GM12878 (cell line): ENCODE measurements at regions not wholly inside any gene's neighbourhood (a gene's known extent, or its start where the extent isn't known, plus 50 kb on each side); places are given as distances from the start of the nearest gene placed in this dataset.

ENCODE experiments used
- ATAC-seq: fragments of 200-7000 bp; cut with Tn5 transposase; 3 replicates; pipeline ENCODE4 v1.9.1; 2020; ENCODE audit warnings: mild to moderate bottlenecking, moderate library complexity
- BruUV-seq: library from RNA; stranded (reverse); fragments of 400-500 nt; replicated peaks from 2 replicates; lab custom pipeline; 2021; lab: Mats Ljungman, UMichigan
- CTCF ChIA-PET: fragments of 300-600 bp; sonication (Branson Sonifier 250); formaldehyde crosslinking; extraction: SDS; loops from one replicate; lab custom pipeline; 2021; ENCODE audit warnings: inconsistent platforms; lab: Yijun Ruan, JAX
- POLR2A ChIA-PET: fragments of 350-600 bp; formaldehyde crosslinking; extraction: SDS; loops from one replicate; lab custom pipeline; 2021; ENCODE audit warnings: inconsistent platforms; lab: Charles Lee
- RAD21 ChIA-PET: fragments of 300-600 bp; sonication (Branson Sonifier 250); formaldehyde crosslinking; loops from one replicate; lab custom pipeline; 2023; ENCODE audit warnings: antibody characterized with exemption; ENCODE audit not compliant: unreplicated experiment; lab: Charles Lee
- SMC1A ChIA-PET: fragments of 300-600 bp; sonication (Branson Sonifier 250); formaldehyde crosslinking; loops from one replicate; lab custom pipeline; 2023; ENCODE audit not compliant: unreplicated experiment, uncharacterized antibody; lab: Charles Lee
- DNase-seq: peaks from one replicate; pipeline ENCODE4 v3.0.0-alpha.2; 2011; ENCODE audit warnings: low read depth, low spot score
- FAIRE-seq: peaks from 3 replicates; lab custom pipeline; 2011; peaks lifted over from hg19 to GRCh38; lab: Jason Lieb, UNC
- H2AFZ ChIP-seq: 2 replicates; pipeline ENCODE4 v1.6.0; 2011; ENCODE audit warnings: low read depth, low read length, control low read depth; ENCODE audit not compliant: control insufficient read depth
- H3K27ac ChIP-seq: 2 replicates; pipeline ENCODE4 v1.5.1; 2011; ENCODE audit warnings: control low read depth; ENCODE audit not compliant: control insufficient read depth, insufficient read depth
- H3K27me3 ChIP-seq, 2 experiments: replicated peaks in 1 of 2; 2 replicates each; pipeline versions ENCODE4 v1.6.0 to v1.6.1; 2011; ENCODE audit warnings: low read length in 1 of 2; ENCODE audit not compliant: control insufficient read depth in 2 of 2, insufficient read depth in 2 of 2
- H3K36me3 ChIP-seq, 2 experiments: 2 replicates each; pipeline ENCODE4 v1.5.1; 2011; ENCODE audit warnings: low read length in 1 of 2; ENCODE audit not compliant: control insufficient read depth in 2 of 2, insufficient read depth in 2 of 2
- H3K4me1 ChIP-seq: 2 replicates; pipeline ENCODE4 v1.6.1; 2011; ENCODE audit warnings: mild to moderate bottlenecking, low read length, moderate library complexity, mixed read lengths; ENCODE audit not compliant: control insufficient read depth, insufficient read depth
- H3K4me2 ChIP-seq: 2 replicates; pipeline ENCODE4 v1.6.0; 2011; ENCODE audit warnings: control low read depth; ENCODE audit not compliant: control insufficient read depth, insufficient read depth
- H3K4me3 ChIP-seq: fragments of 200-600 bp; sonication (generic); 2 replicates; pipeline ENCODE4 v1.5.1; 2016
- H3K79me2 ChIP-seq: 2 replicates; pipeline ENCODE4 v1.6.0; 2011; ENCODE audit warnings: low read length; ENCODE audit not compliant: control insufficient read depth, insufficient read depth
- H3K9ac ChIP-seq: 2 replicates; pipeline ENCODE4 v1.8.0; 2011; ENCODE audit warnings: low read length, control low read depth, mixed read lengths; ENCODE audit not compliant: control insufficient read depth, insufficient read depth
- H3K9me3 ChIP-seq: replicated peaks from 3 replicates; pipeline ENCODE4 v1.5.1; 2011; ENCODE audit warnings: mild to moderate bottlenecking, low read length; ENCODE audit not compliant: control insufficient read depth, insufficient read depth
- H4K20me1 ChIP-seq: 2 replicates; pipeline ENCODE4 v1.6.0; 2011; ENCODE audit not compliant: control insufficient read depth, insufficient read depth
- CBFB ChIP-seq: IDR thresholded peaks from 2 replicates; pipeline ENCODE4 v1.6.1; 2016; ENCODE audit warnings: antibody characterized with exemption, low read depth
- CBX5 ChIP-seq: sonication (generic); IDR thresholded peaks from 2 replicates; pipeline ENCODE4 v1.6.1; 2016; ENCODE audit warnings: low read depth, moderate library complexity, mild to moderate bottlenecking, inconsistent platforms
- EGR1 ChIP-seq, 2 experiments: IDR thresholded peaks; 1 replicate in 1 of 2; 2 replicates in 1 of 2; pipeline ENCODE4 v1.6.1; 2011 to 2012; ENCODE audit warnings: low read depth in 2 of 2, low read length in 2 of 2, borderline replicate concordance in 1 of 2, mild to moderate bottlenecking in 1 of 2, moderate library complexity in 1 of 2
- MYC ChIP-seq: IDR thresholded peaks from 2 replicates; pipeline ENCODE4 v1.6.1; 2011; ENCODE audit warnings: mild to moderate bottlenecking, low read length, moderate library complexity, inconsistent platforms; ENCODE audit not compliant: insufficient read depth, insufficient replicate concordance, insufficient read length, severe bottlenecking
- WGBS: methylation state at CpG from one replicate; pipeline ENCODE4 v1.1.6; 2016; ENCODE audit warnings: low lambda C conversion rate; ENCODE audit not compliant: insufficient replicate concordance, insufficient coverage; ENCODE audit errors: missing lambda C conversion rate; 5-methylcytosine and 5-hydroxymethylcytosine counted together
- in situ Hi-C: fragments of 300-500 bp; cut with MboI; formaldehyde crosslinking; loops from 9 replicates; pipeline ENCODE4 v1.14.3; 2018; ENCODE audit warnings: mixed read lengths
- intact Hi-C: fragments of 100-400 bp; cut with micrococcal nuclease; formaldehyde crosslinking; loops from one replicate; pipeline ENCODE4 v1.14.2; 2022; ENCODE audit not compliant: unreplicated experiment
- TF ChIP-seq, protein P1 (sequence below): fragments of 450-650 bp; formaldehyde crosslinking; IDR thresholded peaks from 2 replicates; pipeline ENCODE4 v1.4.0; 2020; ENCODE audit warnings: mild to moderate bottlenecking, moderate library complexity
- TF ChIP-seq, protein P2 (sequence below): fragments of 450-650 bp; IDR thresholded peaks from 2 replicates; pipeline ENCODE4 v1.6.1; 2017; ENCODE audit warnings: low read depth, mild to moderate bottlenecking, moderate library complexity

DNA sequence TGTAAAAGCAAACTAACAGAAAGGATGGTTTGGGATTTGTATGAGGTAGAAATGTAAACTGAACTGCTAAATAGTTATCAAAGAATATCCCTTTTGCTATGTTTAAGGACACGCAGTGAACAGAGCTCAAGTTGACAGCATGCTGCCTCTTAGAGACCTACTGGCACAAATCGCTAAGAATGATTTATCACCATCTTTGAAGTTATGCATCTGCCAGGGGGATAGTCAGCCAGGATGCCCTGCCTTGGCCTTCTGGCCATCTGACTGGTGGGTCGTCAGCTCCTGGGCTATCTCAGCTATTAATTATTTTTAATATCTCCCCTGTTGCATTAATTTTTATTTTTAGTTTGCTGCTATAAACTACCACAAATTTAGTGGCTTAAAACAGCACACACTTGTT, 334.8 kb upstream of the KAZN start:
- Histone ChIP-seq H3K36me3 (no peaks in the 10 kb centered on the region), H3K9ac (no peak overlapping the region), H3K4me1 (no peaks in the 10 kb centered on the region), H3K79me2 (no peaks in the 10 kb centered on the region), H3K9me3 (no peaks in the 10 kb centered on the region), H3K4me3 (no peak overlapping the region), H2AFZ (no peak overlapping the region), H4K20me1 (no peaks in the 10 kb centered on the region), H3K27me3 (no peaks in the 10 kb centered on the region), H3K27ac (no peak overlapping the region), H3K4me2 (no peak overlapping the region)
- WGBS: 34% methylated on average over 3 of the region's 3 CpGs
- no peak for TF ChIP-seq MYC
- no peak for TF ChIP-seq EGR1 (IDR thresholded peaks at IDR 0.05; ENCODE audit: borderline replicate concordance in 1 of 2, low read depth in 2 of 2, low read length in 2 of 2)
- no peak for TF ChIP-seq CBFB
- TF ChIP-seq, protein P1, sequence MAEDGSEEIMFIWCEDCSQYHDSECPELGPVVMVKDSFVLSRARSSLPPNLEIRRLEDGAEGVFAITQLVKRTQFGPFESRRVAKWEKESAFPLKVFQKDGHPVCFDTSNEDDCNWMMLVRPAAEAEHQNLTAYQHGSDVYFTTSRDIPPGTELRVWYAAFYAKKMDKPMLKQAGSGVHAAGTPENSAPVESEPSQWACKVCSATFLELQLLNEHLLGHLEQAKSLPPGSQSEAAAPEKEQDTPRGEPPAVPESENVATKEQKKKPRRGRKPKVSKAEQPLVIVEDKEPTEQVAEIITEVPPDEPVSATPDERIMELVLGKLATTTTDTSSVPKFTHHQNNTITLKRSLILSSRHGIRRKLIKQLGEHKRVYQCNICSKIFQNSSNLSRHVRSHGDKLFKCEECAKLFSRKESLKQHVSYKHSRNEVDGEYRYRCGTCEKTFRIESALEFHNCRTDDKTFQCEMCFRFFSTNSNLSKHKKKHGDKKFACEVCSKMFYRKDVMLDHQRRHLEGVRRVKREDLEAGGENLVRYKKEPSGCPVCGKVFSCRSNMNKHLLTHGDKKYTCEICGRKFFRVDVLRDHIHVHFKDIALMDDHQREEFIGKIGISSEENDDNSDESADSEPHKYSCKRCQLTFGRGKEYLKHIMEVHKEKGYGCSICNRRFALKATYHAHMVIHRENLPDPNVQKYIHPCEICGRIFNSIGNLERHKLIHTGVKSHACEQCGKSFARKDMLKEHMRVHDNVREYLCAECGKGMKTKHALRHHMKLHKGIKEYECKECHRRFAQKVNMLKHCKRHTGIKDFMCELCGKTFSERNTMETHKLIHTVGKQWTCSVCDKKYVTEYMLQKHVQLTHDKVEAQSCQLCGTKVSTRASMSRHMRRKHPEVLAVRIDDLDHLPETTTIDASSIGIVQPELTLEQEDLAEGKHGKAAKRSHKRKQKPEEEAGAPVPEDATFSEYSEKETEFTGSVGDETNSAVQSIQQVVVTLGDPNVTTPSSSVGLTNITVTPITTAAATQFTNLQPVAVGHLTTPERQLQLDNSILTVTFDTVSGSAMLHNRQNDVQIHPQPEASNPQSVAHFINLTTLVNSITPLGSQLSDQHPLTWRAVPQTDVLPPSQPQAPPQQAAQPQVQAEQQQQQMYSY (CRISPR knock-in tag): no peak
- TF ChIP-seq, protein P2, sequence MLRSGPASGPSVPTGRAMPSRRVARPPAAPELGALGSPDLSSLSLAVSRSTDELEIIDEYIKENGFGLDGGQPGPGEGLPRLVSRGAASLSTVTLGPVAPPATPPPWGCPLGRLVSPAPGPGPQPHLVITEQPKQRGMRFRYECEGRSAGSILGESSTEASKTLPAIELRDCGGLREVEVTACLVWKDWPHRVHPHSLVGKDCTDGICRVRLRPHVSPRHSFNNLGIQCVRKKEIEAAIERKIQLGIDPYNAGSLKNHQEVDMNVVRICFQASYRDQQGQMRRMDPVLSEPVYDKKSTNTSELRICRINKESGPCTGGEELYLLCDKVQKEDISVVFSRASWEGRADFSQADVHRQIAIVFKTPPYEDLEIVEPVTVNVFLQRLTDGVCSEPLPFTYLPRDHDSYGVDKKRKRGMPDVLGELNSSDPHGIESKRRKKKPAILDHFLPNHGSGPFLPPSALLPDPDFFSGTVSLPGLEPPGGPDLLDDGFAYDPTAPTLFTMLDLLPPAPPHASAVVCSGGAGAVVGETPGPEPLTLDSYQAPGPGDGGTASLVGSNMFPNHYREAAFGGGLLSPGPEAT: no peak
- TF ChIP-seq CBX5: no peak
- DNase-seq: no peak
- ChIA-PET CTCF (no interaction called here), RAD21 (no interaction called here), POLR2A (no interaction called here), SMC1A (no interaction called here)
- FAIRE-seq: no peak
- no TSS peak for BruUV-seq
- intact Hi-C loops (no loop called here), in situ Hi-C loops (no loop called here)
- ATAC-seq: no peak
